AG04449 (cell line): ENCODE measurements at regions not wholly inside any gene's neighbourhood (a gene's known extent, or its start where the extent isn't known, plus 50 kb on each side); places are given as distances from the start of the nearest gene placed in this dataset.

ENCODE experiments used
- CTCF ChIA-PET: fragments of 350-600 bp; formaldehyde crosslinking; extraction: SDS; loops from one replicate; lab custom pipeline; 2021; ENCODE audit warnings: antibody characterized with exemption; lab: Yijun Ruan, JAX
- POLR2A ChIA-PET: fragments of 400-600, 350-600 bp; formaldehyde crosslinking; extraction: SDS; loops from one replicate; lab custom pipeline; 2020; ENCODE audit warnings: antibody characterized with exemption, inconsistent platforms; lab: Yijun Ruan, JAX
- DNase-seq: peaks from one replicate; pipeline ENCODE4 v3.0.0-alpha.2; 2010; ENCODE audit warnings: low read depth, low spot score
- H3K4me3 ChIP-seq: 2 replicates; pipeline ENCODE4 v1.5.1; 2011; ENCODE audit warnings: low read depth, mild to moderate bottlenecking, control low read depth, low read length
- CTCF ChIP-seq: IDR thresholded peaks from one replicate; pipeline ENCODE4 v1.5.1; 2011; ENCODE audit warnings: mild to moderate bottlenecking, moderate library complexity, low read length, control low read depth, inconsistent platforms; ENCODE audit not compliant: insufficient read depth; ENCODE audit errors: missing control alignments

GRCh38 chr18:68275616-68276015, 439.3 kb downstream of the TMX3 start:
- POLR2A ChIA-PET: no interaction called here

GRCh38 chr18:68270017-68270416, 444.9 kb downstream of the TMX3 start:
- POLR2A ChIA-PET: no interaction called here
- DNase-seq: no peak
- H3K4me3 ChIP-seq: no peak overlapping the region
- TF ChIP-seq CTCF: no peak
- CTCF ChIA-PET: no interaction called here

More at GRCh38 chr18:68275616-68276015, 439.3 kb downstream of the TMX3 start:
- CTCF ChIA-PET: no interaction called here
- DNase-seq: peak; percentile 70
- H3K4me3 ChIP-seq: no peak overlapping the region
- TF ChIP-seq CTCF: no peak

GRCh38 chr18:68267583-68267982, 447.3 kb downstream of the TMX3 start:
- H3K4me3 ChIP-seq: no peak overlapping the region
- DNase-seq: peak; percentile 54
- CTCF ChIA-PET: no interaction called here
- POLR2A ChIA-PET: no interaction called here
- TF ChIP-seq CTCF: no peak

- CTCF ChIA-PET: no interaction called here
- POLR2A ChIA-PET: interaction anchor here (1.6 kb wide), 1 partner anchor 85 kb away, joined by 4 read pairs; no protein-coding TSS in a partner anchor
- no peak for TF ChIP-seq CTCF
- no peak overlapping the region for H3K4me3 ChIP-seq
- no peak for DNase-seq
Observed at GRCh38 chr18:68263481-68263880, 451.4 kb downstream of the TMX3 start.

- no peak overlapping the region for H3K4me3 ChIP-seq
- ChIA-PET CTCF (no interaction called here), POLR2A (interaction anchor here (1.6 kb wide), 1 partner anchor 84 kb away, joined by 4 read pairs; no protein-coding TSS in a partner anchor)
- TF ChIP-seq CTCF: no peak
- DNase-seq: peak; percentile 50
Observed at GRCh38 chr18:68262690-68263294, 452.1 kb downstream of the TMX3 start.

GRCh38 chr18:68256418-68257067, 458.4 kb downstream of the TMX3 start:
- POLR2A ChIA-PET: no interaction called here
- CTCF ChIA-PET: no interaction called here

More at GRCh38 chr18:68256418-68257067, 458.4 kb downstream of the TMX3 start:
- no peak for DNase-seq
- TF ChIP-seq CTCF: no peak
- H3K4me3 ChIP-seq: no peak overlapping the region
